ENCODE measurements at regions not wholly inside any gene's neighbourhood (a gene's known extent, or its start where the extent isn't known, plus 50 kb on each side); places are given as distances from the start of the nearest gene placed in this dataset.

GRCh38 chr9:103734471-103734870 lies 359.6 kb upstream of the SMC2 start:
- no peak for TF ChIP-seq EZH2phosphoT487 (IDR thresholded peaks at IDR 0.05; ENCODE audit: borderline replicate concordance, low read length)
- TF ChIP-seq, protein P1, sequence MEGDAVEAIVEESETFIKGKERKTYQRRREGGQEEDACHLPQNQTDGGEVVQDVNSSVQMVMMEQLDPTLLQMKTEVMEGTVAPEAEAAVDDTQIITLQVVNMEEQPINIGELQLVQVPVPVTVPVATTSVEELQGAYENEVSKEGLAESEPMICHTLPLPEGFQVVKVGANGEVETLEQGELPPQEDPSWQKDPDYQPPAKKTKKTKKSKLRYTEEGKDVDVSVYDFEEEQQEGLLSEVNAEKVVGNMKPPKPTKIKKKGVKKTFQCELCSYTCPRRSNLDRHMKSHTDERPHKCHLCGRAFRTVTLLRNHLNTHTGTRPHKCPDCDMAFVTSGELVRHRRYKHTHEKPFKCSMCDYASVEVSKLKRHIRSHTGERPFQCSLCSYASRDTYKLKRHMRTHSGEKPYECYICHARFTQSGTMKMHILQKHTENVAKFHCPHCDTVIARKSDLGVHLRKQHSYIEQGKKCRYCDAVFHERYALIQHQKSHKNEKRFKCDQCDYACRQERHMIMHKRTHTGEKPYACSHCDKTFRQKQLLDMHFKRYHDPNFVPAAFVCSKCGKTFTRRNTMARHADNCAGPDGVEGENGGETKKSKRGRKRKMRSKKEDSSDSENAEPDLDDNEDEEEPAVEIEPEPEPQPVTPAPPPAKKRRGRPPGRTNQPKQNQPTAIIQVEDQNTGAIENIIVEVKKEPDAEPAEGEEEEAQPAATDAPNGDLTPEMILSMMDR (conservative IDR thresholded peaks at IDR 0.05; ENCODE audit: low read depth, low read length): no peak
- no peak for TF ChIP-seq EZH2 (IDR thresholded peaks at IDR 0.05; ENCODE audit: low read length, unreplicated experiment)
- POLR2A ChIA-PET (ENCODE audit: unreplicated experiment): no interaction called here
- intact Hi-C loops (cut with micrococcal nuclease): no loop called here

DNA sequence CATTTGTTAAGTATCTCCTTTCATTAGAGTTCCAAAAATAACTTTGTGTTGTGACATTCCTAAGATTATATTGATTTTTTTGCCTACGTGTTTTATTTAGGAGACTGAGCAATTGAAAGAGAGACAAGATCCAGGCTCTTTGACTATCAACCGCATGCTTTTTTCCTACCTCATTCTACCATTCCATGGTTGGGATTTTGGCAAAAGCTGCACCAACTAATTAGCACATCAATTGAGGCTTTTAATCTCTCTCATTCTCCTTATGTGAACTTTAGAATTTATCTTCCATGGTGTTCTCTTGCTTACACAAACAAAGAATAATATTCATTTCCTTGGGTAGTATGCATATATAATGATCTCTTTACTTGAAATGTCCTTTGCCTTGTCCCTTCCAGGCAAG lies 338.7 kb upstream of the SMC2 start:
- DNase-seq (no peak), ATAC-seq (no peak)
- Histone ChIP-seq H2AFZ (ENCODE audit: low read length) (no peak overlapping the region), H3K79me2 (ENCODE audit: low read length) (no peaks in the 10 kb centered on the region), H3K4me2 (ENCODE audit: low read length) (no peak overlapping the region), H3K9me2 (replicated peaks; ENCODE audit: low read length) (no peaks in the 10 kb centered on the region), H3F3A (ENCODE audit: low read length, unreplicated experiment) (no peaks in the 10 kb centered on the region), H3K27me3 (ENCODE audit: low read length) (no peaks in the 10 kb centered on the region), H3K9ac (ENCODE audit: low read length) (no peak overlapping the region), H4K20me1 (ENCODE audit: low read length) (no peaks in the 10 kb centered on the region), H3K36me3 (ENCODE audit: low read depth, low read length) (no peaks in the 10 kb centered on the region), H3K4me1 (ENCODE audit: insufficient read depth, low read length) (no peaks in the 10 kb centered on the region), H3K4me3 (ENCODE audit: low read length) (no peak overlapping the region), H3K9me3 (ENCODE audit: low read length) (no peaks in the 10 kb centered on the region), H3K27ac (ENCODE audit: low read length) (no peak overlapping the region)
- TF ChIP-seq EZH2 (IDR thresholded peaks at IDR 0.05; ENCODE audit: low read length, unreplicated experiment) (no peak), EZH2phosphoT487 (IDR thresholded peaks at IDR 0.05; ENCODE audit: borderline replicate concordance, low read length) (no peak)
- TF ChIP-seq, protein P1 (conservative IDR thresholded peaks at IDR 0.05; ENCODE audit: low read depth, low read length): no peak
- ChIA-PET POLR2A (ENCODE audit: unreplicated experiment) (no interaction called here), CTCF (no interaction called here)
- intact Hi-C loops (cut with micrococcal nuclease): no loop called here
- no TSS peak for BruUV-seq (replicated peaks)

More at GRCh38 chr9:103734471-103734870, 359.6 kb upstream of the SMC2 start:
- BruUV-seq (replicated peaks): no TSS peak
- Histone ChIP-seq H2AFZ (ENCODE audit: low read length) (no peak overlapping the region), H3K9ac (ENCODE audit: low read length) (no peak overlapping the region), H3K27ac (ENCODE audit: low read length) (no peak overlapping the region), H4K20me1 (ENCODE audit: low read length) (no peaks in the 10 kb centered on the region), H3K4me1 (ENCODE audit: insufficient read depth, low read length) (no peaks in the 10 kb centered on the region), H3K4me2 (ENCODE audit: low read length) (no peak overlapping the region), H3K27me3 (ENCODE audit: low read length) (no peaks in the 10 kb centered on the region), H3F3A (ENCODE audit: low read length, unreplicated experiment) (no peaks in the 10 kb centered on the region), H3K9me2 (replicated peaks; ENCODE audit: low read length) (no peaks in the 10 kb centered on the region), H3K4me3 (ENCODE audit: low read length) (no peak overlapping the region), H3K36me3 (ENCODE audit: low read depth, low read length) (no peaks in the 10 kb centered on the region), H3K79me2 (ENCODE audit: low read length) (no peaks in the 10 kb centered on the region), H3K9me3 (ENCODE audit: low read length) (no peaks in the 10 kb centered on the region)
- DNase-seq: no peak
- CTCF ChIA-PET: no interaction called here
- ATAC-seq: peak; percentile 59

- Histone ChIP-seq H3K79me2 (ENCODE audit: low read length) (no peaks in the 10 kb centered on the region), H3F3A (ENCODE audit: low read length, unreplicated experiment) (no peaks in the 10 kb centered on the region), H3K36me3 (ENCODE audit: low read depth, low read length) (no peaks in the 10 kb centered on the region), H3K27me3 (ENCODE audit: low read length) (no peaks in the 10 kb centered on the region), H3K9me3 (ENCODE audit: low read length) (no peaks in the 10 kb centered on the region), H3K9me2 (replicated peaks; ENCODE audit: low read length) (no peaks in the 10 kb centered on the region), H3K4me1 (ENCODE audit: insufficient read depth, low read length) (no peaks in the 10 kb centered on the region), H4K20me1 (ENCODE audit: low read length) (no peaks in the 10 kb centered on the region), H3K4me3 (ENCODE audit: low read length) (no peak overlapping the region), H3K4me2 (ENCODE audit: low read length) (no peak overlapping the region), H3K27ac (ENCODE audit: low read length) (no peak overlapping the region), H2AFZ (ENCODE audit: low read length) (no peak overlapping the region), H3K9ac (ENCODE audit: low read length) (no peak overlapping the region)
- intact Hi-C loops (cut with micrococcal nuclease): no loop called here
- ATAC-seq (no peak), DNase-seq (no peak)
- TF ChIP-seq EZH2phosphoT487 (IDR thresholded peaks at IDR 0.05; ENCODE audit: borderline replicate concordance, low read length) (no peak), EZH2 (IDR thresholded peaks at IDR 0.05; ENCODE audit: low read length, unreplicated experiment) (no peak)
- TF ChIP-seq, protein P1 (conservative IDR thresholded peaks at IDR 0.05; ENCODE audit: low read depth, low read length): no peak
- CTCF ChIA-PET: no interaction called here
- POLR2A ChIA-PET (ENCODE audit: unreplicated experiment): no interaction called here
- no TSS peak for BruUV-seq (replicated peaks)
These were observed 338.1 kb upstream of the SMC2 start for GRCh38 chr9:103755986-103756385.
